CD4-positive, alpha-beta T cell (primary cell): ENCODE measurements at regions not wholly inside any gene's neighbourhood (a gene's known extent, or its start where the extent isn't known, plus 50 kb on each side); places are given as distances from the start of the nearest gene placed in this dataset.

Experiments
- ATAC-seq: fragments of 200-7000 bp; cut with Tn5 transposase; one replicate; pipeline ENCODE4 v1.10.0; 2022; ENCODE audit warnings: mild to moderate bottlenecking; ENCODE audit not compliant: poor library complexity
- CTCF ChIA-PET: fragments of 350-600 bp; sonication (Branson Sonifier 250); formaldehyde crosslinking; loops from one replicate; lab custom pipeline; 2021; ENCODE audit warnings: antibody characterized with exemption, inconsistent platforms; lab: Charles Lee
- POLR2A ChIA-PET: fragments of 350-600 bp; sonication (Branson Sonifier 250); formaldehyde crosslinking; loops from one replicate; lab custom pipeline; 2021; ENCODE audit warnings: antibody characterized with exemption, inconsistent platforms; lab: Charles Lee
- DNase-seq, 14 experiments: peaks; one replicate each; pipeline ENCODE4 v3.0.0-alpha.2; 2013 to 2020; ENCODE audit warnings: mixed read lengths in 2 of 14
- H3K27ac ChIP-seq, 2 donors: one replicate each; pipeline versions ENCODE4 v1.5.1 to v1.7.0; 2013; ENCODE audit warnings: low read length in 2 of 2, low read depth in 1 of 2, mild to moderate bottlenecking in 1 of 2
- H3K27me3 ChIP-seq, 2 experiments: 1 replicate in 1 of 2; 2 replicates in 1 of 2; pipeline versions ENCODE4 v1.6.1 to v1.7.0; 2013; ENCODE audit warnings: low read length in 2 of 2, control low read depth in 1 of 2, mild to moderate bottlenecking in 1 of 2, moderate library complexity in 1 of 2; ENCODE audit not compliant: insufficient read depth in 2 of 2, control insufficient read depth in 1 of 2
- H3K36me3 ChIP-seq: one replicate; pipeline ENCODE4 v1.6.1; 2013; ENCODE audit warnings: low read length, control low read depth; ENCODE audit not compliant: insufficient read depth
- H3K4me1 ChIP-seq: one replicate; pipeline ENCODE4 v1.6.1; 2013; ENCODE audit warnings: low read length, control low read depth; ENCODE audit not compliant: insufficient read depth
- H3K4me3 ChIP-seq: one replicate; pipeline ENCODE4 v1.5.1; 2013; ENCODE audit warnings: mild to moderate bottlenecking, low read length, moderate library complexity
- H3K9me3 ChIP-seq, 2 experiments: 1 replicate in 1 of 2; 2 replicates in 1 of 2; pipeline versions ENCODE4 v1.6.1 to v1.7.0; 2013; ENCODE audit warnings: low read length in 2 of 2, mild to moderate bottlenecking in 2 of 2, control low read depth in 1 of 2, moderate library complexity in 1 of 2; ENCODE audit not compliant: control insufficient read depth in 1 of 2, insufficient read depth in 1 of 2
- H3K27ac Mint-ChIP-seq: one replicate; pipeline ENCODE4 v1.8.0; 2020; ENCODE audit warnings: mixed read lengths
- H3K27me3 Mint-ChIP-seq: one replicate; pipeline ENCODE4 v1.8.0; 2021; ENCODE audit warnings: mixed read lengths
- H3K36me3 Mint-ChIP-seq: one replicate; pipeline ENCODE4 v1.8.0; 2021; ENCODE audit warnings: low read depth, mixed read lengths
- H3K4me1 Mint-ChIP-seq: one replicate; pipeline ENCODE4 v1.8.0; 2021; ENCODE audit warnings: low read depth, mixed read lengths
- H3K4me3 Mint-ChIP-seq: one replicate; pipeline ENCODE4 v1.8.0; 2020; ENCODE audit warnings: mild to moderate bottlenecking, mixed read lengths
- H3K9me3 Mint-ChIP-seq: one replicate; pipeline ENCODE4 v1.8.0; 2020; ENCODE audit warnings: mixed read lengths
- intact Hi-C, 2 experiments: fragments of 100-400 bp; cut with DNase I in 1 of 2; cut with micrococcal nuclease in 1 of 2; formaldehyde crosslinking; loops; one replicate each; pipeline versions ENCODE4 v1.15.1 to v1.9.0; 2023 to 2025; cut with DNase I, micrococcal nuclease
- TF ChIP-seq, protein P1 (sequence below): fragments of 200-600 bp; IDR thresholded peaks from one replicate; pipeline ENCODE4 v1.8.0; 2022; ENCODE audit warnings: antibody characterized with exemption, mild to moderate bottlenecking

DNA sequence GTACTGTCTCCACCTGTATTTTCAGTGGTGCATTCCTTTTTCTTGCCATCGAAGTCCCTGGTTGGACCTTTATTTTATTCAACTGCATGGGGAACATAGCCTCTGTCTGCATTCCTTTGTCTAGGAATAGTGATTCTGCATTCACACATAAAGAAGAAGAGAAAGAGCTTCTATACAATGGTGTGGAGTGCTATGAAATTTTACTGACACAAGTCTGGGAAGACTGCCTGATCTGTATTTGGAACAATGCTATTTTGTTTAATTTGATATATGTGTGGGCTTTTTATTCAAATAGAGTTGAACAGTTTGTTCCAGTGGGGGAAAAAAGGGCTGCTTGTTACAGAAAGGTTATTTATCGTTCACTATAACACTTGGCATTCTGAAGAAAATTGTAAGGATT is 375.7 kb upstream of the POU3F2 start:
- Mint-ChIP-seq H3K4me1 (no peaks in the 10 kb centered on the region), H3K9me3 (peaks cover 2% of the 10 kb centered on the region), H3K27ac (no peak overlapping the region), H3K4me3 (no peak overlapping the region), H3K36me3 (no peaks in the 10 kb centered on the region), H3K27me3 (no peaks in the 10 kb centered on the region)
- Histone ChIP-seq H3K27ac (no peak overlapping the region), H3K4me3 (no peak overlapping the region), H3K36me3 (no peaks in the 10 kb centered on the region), H3K9me3 (no peaks in the 10 kb centered on the region), H3K4me1 (no peaks in the 10 kb centered on the region), H3K27me3 (no peaks in the 10 kb centered on the region)
- ATAC-seq (no peak), DNase-seq (no peak)
- ChIA-PET CTCF (no interaction called here), POLR2A (no interaction called here)
- intact Hi-C loops = no loop called here
- TF ChIP-seq, protein P1, sequence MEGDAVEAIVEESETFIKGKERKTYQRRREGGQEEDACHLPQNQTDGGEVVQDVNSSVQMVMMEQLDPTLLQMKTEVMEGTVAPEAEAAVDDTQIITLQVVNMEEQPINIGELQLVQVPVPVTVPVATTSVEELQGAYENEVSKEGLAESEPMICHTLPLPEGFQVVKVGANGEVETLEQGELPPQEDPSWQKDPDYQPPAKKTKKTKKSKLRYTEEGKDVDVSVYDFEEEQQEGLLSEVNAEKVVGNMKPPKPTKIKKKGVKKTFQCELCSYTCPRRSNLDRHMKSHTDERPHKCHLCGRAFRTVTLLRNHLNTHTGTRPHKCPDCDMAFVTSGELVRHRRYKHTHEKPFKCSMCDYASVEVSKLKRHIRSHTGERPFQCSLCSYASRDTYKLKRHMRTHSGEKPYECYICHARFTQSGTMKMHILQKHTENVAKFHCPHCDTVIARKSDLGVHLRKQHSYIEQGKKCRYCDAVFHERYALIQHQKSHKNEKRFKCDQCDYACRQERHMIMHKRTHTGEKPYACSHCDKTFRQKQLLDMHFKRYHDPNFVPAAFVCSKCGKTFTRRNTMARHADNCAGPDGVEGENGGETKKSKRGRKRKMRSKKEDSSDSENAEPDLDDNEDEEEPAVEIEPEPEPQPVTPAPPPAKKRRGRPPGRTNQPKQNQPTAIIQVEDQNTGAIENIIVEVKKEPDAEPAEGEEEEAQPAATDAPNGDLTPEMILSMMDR = no peak

GRCh38 chr6:98463038-98464000 is 371.1 kb upstream of the POU3F2 start:
- ChIA-PET CTCF (no interaction called here), POLR2A (no interaction called here)
- Histone ChIP-seq H3K4me1 (no peaks in the 10 kb centered on the region), H3K9me3 (no peaks in the 10 kb centered on the region), H3K27me3 (no peaks in the 10 kb centered on the region), H3K36me3 (no peaks in the 10 kb centered on the region), H3K4me3 (no peak overlapping the region), H3K27ac (no peak overlapping the region)
- TF ChIP-seq, protein P1 = no peak
- H3K36me3 Mint-ChIP-seq = no peaks in the 10 kb centered on the region
- H3K4me3 Mint-ChIP-seq = no peak overlapping the region
- H3K4me1 Mint-ChIP-seq = no peaks in the 10 kb centered on the region
- no peaks in the 10 kb centered on the region for H3K27me3 Mint-ChIP-seq
- ATAC-seq (no peak), DNase-seq (no peak)
- no peak overlapping the region for H3K27ac Mint-ChIP-seq
- H3K9me3 Mint-ChIP-seq = peaks cover 2% of the 10 kb centered on the region
- intact Hi-C loops = no loop called here

GRCh38 chr6:98467091-98467490 is 367.3 kb upstream of the POU3F2 start:
- H3K27ac Mint-ChIP-seq = no peak overlapping the region
- no peak overlapping the region for H3K4me3 ChIP-seq
- H3K36me3 ChIP-seq = no peaks in the 10 kb centered on the region
- H3K9me3 ChIP-seq = peaks cover 0 to 4% of the 10 kb centered on the region in 2 experiments
- H3K4me1 Mint-ChIP-seq = no peaks in the 10 kb centered on the region
- TF ChIP-seq, protein P1 = no peak
- no peaks in the 10 kb centered on the region for H3K4me1 ChIP-seq
- intact Hi-C loops = no loop called here
- H3K27me3 Mint-ChIP-seq = no peaks in the 10 kb centered on the region
- ATAC-seq = no peak
- H3K36me3 Mint-ChIP-seq = no peaks in the 10 kb centered on the region
- no peak overlapping the region for H3K27ac ChIP-seq
- ChIA-PET POLR2A (no interaction called here), CTCF (no interaction called here)
- no peak overlapping the region for H3K4me3 Mint-ChIP-seq
- DNase-seq = no peak
- peaks cover 11% of the 10 kb centered on the region for H3K9me3 Mint-ChIP-seq
- H3K27me3 ChIP-seq = no peaks in the 10 kb centered on the region
